ENCODE measurements at regions not wholly inside any gene's neighbourhood (a gene's known extent, or its start where the extent isn't known, plus 50 kb on each side); places are given as distances from the start of the nearest gene placed in this dataset.
A peak's percentile ranks its signal among the peaks of the same experiment; 100 is the strongest.

DNA sequence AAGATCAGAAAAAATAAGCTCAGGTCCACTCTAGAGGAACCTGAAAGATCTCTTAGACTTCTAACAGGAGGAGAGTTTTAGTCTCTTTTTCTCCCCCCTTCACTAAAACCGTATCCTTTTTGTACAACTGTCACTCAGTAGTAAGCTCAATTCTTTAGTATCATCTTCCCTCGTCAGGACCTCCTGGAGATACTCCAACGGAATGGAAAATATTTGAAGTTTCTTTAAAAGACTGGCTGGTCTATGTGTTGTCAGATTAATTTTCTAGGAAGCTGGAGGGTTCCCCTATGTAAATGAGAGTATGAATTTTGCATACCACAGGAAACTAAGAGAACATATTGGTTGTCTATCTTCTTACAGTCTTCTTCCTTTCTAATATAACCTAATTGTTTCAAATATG, 747.7 kb upstream of the CBLB start:
- DNase-seq (ENCODE audit: low spot score) = no peak

DNA sequence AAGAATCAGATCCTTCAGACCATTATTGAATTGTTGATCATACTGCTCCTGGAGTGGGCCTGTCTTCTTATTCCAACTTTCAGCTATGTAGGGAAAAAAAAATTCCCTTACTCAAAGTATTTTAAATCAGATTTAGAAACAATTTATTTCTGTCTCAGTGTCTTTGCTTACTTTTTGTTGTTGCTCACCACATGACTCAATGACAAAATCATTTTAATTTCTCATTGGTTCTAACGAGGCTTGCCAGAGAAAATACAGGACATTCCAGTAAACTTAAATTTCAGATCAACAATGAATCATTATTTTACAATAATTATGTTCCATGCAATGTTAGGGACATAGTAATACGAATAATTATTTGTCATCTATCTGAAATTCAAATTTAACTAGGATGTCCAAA, 748.5 kb upstream of the CBLB start:
- DNase-seq (ENCODE audit: low spot score) = no peak

DNA sequence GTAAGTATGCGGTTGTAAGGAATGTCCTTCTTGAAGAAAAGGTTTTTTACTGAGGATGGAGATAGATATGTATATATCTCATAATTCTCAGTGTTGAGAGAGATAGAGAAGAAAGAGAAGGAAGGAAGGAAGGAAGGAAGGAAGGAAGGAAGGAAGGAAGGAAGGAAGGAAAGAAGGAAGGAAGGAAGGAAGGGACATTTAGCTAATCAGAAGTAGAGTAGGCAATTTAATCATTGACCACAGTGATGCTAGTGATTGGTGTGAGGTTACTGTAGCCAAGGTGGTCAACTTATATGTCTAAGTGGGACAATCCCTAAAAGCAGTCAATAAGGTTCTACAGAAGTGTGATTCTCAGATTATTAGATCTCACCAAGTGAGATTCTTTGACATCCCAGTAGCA, 751.8 kb upstream of the CBLB start:
- no peak for DNase-seq (ENCODE audit: low spot score)

DNA sequence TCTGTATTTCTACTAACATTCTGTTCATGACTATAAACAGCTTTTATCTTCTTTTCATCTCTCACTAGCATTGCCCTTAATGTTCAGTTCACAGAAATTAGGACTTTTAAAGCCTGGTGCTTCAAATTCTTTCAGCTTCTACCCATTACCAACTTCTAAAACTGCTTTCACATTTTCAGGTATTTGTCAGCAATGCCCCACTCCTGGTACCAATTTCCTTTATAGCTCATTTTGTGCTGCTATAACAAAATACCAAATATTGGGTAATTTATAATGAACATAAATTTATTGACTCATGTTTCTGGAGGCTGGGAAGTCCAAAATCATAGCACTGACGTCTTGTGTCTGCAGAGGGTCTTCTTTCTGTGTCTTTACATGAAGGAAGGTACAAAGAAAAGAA, 753.1 kb upstream of the CCDC54 start:
- DNase-seq (ENCODE audit: low spot score) = no peak

DNA sequence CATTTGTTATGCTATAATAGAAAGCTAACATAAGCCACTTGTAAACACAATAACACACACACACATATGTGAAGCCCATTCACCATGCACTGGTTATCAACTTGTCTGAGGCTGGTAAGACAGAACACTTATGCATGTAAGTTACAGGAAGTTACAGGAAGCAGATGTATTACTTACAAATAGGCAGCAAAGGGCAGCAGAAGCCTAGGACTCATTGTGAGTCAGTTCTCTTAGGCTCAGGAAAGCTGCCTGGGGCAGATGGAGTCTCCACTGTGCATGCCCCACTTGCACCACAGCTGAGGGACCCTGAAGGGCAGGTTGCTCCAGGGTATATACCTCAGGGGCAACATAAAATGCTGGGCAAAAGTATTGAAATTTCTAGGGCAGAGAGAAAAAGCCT, 748.8 kb upstream of the CCDC54 start:
- peak; percentile 30 for DNase-seq (ENCODE audit: low spot score)

DNA sequence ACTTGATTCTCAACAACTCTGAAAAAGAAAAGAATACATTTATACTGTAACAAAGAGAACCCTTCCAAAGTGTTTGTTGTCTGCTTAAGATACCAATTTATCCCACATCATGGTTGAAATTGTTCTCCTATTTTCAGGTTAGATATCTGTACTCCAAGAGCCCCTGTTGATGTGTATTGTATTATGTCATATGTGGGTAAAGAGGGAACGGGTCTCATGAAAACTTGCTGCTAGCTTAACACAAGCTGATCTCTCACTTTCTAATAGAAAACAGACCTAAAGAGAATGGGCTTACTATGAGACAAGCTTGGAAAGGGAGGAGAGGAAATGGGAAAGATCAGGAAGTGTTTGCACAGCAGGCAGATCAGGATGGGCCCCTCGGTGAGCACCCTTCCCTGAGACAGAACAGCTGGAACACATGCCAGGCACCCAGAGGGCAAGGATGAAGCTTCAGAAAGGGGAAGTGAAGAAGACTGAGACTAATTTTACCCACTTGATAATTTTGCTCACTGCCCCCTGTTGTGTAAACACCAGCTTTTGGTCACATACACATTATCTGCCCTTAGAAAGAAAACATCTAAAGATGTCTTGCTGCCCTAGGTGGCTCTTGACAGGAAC, 747.9 kb upstream of the CCDC54 start:
- DNase-seq (ENCODE audit: low spot score) = no peak

DNA sequence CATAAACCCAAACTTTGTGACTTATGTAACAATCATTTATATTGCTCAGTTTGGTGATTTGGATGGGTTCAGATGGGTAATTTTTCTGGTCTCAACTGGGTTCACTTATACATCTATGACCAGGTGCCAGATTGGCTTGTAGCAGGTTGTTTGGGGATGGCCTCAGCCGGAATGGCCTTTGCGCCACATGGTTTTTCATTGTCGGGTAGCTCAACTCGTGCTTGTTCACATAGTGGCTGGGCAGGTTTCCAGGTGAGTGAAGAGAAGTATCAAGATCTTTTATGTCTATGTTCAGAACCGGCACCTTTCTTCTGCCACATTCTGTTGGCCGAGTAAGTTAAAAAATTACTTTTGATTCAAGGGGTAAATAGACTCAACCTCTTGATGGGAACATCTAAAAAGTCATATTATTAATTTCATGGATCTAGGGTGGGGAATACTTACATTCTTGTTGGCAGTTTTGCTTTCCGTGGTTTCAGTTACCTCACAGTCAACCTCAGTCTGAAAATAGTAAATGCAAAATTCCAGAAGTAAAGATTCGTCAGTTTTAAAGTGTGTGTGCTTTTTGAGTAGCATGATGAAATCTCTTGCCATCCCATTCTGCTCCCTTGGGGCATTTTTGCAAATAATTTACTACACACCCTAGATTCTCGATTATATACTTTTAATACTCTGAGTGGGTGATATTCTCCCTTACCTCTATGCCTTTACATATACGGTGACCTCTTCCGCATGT, 745.7 kb upstream of the CCDC54 start:
- DNase-seq (ENCODE audit: low spot score) = no peak

DNA sequence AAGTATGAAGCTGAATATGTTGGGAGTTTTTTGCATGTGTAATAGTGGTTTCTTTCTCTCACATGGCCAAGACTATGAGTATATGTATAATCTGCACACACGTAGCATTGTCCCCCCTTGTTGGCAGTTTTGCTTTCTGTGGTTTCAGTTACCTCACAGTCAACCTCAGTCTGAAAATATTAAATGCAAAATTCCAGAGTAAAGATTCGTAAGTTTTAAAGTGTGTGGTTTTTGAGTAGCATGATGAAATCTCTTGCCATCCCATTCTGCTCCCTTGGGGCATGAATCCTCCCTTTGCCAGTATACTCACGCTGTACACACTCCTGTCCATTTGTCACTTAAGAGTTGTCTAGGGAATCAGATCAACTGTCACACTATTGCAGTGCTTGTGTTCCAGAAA, 742.0 kb upstream of the CCDC54 start:
- DNase-seq (ENCODE audit: low spot score) = peak; percentile 63

DNA sequence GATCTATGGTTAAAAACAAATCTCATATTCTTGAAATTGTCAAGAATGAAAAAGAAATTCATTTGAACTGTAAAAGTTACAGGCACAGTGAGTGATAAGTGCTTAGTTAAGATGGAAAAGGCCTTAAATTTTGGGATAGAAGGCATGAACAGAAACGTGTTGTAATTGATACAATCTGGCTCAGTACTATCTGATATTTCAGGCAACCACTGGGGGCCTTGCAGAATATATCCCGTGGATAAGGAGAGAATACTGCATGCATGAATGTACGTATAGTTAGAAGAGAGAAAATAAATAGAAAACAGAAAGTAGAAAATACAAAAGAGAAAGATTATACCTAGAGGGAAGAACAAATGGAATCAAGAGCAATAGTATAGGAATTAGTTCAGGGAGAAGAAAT, 741.4 kb upstream of the CCDC54 start:
- DNase-seq (ENCODE audit: low spot score) = no peak

DNA sequence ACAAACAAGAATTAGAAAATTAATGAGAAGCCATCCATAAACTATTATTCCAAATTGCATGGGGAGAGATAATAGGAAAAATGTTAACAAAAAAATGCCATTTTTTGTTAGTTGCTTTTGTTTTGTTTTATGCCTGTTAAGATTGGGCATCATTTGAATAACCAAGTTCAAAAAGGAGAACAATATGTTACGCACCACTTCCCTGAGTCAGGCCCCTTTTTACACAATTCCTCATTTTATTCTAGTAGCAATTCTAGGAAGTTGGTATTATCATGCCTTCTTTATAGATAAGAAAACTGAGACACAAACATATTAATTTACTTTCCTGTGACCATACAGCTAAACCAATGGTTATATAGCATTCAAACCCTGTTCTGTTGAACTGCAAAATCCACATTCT, 736.9 kb upstream of the CCDC54 start:
- DNase-seq (ENCODE audit: low spot score) = no peak

DNA sequence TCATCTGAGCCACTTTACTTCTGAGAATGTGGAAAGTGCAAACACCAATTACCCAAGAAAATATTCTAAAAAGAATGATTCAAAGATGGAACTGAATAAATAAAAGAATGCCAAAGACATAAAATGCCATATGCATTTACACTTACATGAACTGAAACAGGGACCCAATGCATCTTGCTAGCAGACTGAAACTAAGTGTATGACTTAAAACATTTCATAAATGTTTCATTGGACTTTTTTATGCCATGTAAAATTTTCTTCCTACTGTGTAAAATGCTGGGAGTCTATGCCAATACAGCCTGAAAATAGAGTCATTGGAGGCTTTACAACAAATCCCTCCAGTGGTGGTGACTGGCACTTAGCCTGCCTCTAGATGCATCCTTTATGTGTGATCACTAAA, 735.1 kb upstream of the CCDC54 start:
- DNase-seq (ENCODE audit: low spot score) = no peak

DNA sequence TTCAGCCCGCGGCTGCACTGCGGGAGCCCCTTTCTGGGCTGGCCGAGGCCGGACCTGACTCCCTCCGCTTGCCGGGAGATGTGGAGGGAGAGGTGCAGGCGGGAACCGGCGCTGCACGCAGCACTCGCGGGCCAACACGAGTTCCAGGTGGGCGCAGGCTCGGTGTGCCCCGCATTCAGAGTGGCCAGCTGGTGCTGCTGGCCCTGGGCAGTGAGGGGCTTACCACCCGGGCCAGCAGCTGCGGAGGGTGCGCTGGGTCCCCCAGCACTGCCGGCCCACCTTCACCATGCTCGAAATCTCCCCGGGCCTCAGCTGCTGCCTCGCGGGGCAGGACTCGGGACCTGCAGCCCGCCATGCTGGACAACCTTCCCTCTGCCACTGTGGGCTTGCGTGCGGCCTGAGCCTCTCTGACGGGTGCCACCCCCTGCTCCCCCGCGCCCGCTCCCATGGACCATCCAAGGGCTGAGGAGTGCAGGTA, 733.5 kb upstream of the CCDC54 start:
- DNase-seq (ENCODE audit: low spot score) = no peak

DNA sequence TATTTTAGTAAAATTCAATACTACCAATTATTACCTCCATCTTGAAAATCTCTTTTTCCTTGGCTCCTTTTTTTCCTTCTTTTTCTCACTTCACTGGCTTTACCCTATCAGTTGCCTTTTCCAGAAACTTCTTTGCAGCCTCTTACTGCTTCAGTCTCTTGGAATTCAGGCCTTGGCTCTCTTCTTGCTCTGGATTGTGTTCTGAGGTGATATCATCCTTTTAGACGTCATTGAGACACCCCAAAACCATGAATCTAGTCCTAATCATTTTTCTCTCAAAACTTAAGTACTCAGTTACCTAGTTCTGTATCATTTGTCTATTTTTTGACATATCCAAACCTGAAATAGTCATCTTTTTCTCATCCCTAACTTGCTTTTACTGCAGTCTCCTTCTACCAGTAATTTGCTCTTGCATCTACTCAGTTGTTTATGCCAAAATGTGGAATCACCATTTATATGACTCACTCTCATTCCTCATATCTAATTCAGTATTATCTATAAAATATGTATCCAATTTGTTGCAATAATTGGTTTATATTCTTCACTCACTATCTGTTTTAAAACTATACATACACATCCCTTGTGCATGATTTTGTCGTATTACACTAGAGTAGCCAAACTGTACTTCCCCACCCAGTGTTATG, 703.2 kb upstream of the CCDC54 start:
- DNase-seq (ENCODE audit: low spot score) = no peak

DNA sequence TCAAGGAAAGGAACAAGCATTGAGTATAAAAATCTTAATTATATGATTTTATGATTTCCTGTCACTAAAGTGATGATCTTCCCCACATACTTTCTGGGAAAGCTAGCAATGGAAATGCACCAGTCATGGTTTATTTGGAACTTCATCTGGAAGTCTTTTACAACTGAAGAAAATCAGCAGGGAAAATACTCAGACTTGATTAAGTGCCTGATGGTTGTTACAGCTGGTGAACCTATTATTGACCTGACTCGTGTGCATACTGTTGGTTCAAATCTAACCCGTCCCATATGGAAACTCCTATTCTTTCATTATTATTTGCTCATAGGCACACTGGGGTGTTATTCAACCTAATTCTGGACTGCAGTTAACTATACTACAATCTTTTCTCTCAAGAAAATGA, 701.8 kb upstream of the CCDC54 start:
- DNase-seq (ENCODE audit: low spot score) = no peak

DNA sequence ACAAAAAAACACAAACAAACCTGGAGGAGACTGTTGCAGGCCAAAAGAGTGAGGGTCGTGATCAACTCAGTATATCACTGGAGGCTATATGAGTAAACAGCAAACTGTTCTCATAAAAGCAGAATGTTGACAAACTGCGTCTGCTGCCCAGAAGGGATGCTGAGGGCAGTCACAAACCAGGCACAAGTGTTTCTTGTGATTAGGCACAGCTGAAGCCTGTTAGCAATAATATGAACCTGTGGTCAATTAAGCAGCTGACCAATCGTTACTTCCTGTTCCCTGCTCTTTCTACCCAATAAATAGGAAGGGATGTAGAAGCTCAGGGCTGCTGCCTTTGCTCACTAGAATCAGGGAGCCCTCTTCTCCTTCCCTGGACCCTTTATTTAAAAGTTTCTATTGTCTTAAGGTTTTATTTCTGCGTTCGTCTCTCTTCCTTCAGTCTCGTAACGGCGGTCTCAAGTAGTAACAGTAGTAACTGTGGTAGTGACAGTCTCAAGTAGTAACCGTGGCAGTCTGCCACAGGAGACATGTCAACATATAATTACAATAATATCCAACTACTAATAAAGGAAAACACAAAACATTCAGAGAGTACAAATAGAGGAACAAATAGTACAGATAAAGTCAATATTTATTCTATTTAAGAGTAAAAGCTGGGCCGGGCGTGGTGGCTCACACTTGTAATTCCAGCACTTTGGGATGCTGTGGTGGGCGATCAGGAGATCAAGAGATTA, 698.4 kb upstream of the CCDC54 start:
- DNase-seq (ENCODE audit: low spot score) = no peak

DNA sequence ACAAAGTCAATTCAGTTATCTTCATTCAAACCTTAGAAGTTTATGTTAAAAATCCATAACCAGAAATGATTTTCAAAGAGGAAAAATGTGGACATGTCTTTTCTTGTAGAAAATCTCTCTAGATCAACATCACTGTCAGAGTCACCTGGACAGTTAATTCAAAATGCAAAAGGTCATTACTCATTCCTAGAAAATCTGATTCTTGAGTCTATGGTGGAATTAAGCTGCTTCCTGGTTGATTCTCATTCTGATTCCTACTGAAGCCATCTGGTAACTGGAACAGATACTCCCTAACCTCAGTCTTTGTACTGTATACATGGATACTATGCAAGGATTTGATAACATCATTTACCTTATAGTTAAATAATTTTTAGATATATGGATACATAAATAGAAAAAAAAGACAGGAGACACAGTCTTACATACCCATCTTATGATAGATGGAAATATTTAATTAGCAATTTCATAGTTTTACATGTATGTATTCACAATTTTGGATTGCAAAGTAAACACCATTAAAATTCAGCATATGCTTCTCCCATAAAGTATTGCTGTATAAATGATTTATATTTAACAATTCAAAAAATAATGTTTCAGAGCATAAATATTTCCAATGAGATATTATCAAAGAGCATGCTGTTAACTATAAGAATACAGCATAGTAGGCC, 693.2 kb upstream of the CCDC54 start:
- DNase-seq (ENCODE audit: low spot score) = no peak

DNA sequence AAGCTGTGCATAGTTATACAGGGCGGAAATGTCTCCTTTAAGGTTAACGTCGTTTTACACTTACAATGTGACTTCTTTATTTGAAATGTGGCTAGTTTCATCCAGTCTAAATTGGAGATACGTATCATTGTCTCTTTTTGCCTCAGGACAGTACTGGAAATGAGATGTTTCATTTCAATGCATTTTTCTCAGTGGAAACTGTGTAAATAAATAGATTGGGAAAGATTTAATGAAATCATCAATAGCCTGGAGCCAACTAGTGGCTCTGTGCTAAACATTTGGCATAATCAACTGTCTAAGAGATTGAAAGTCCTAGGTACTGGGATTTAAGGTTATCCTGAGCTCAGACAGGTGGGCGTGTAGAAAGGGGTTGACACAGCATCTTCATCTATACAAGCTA, 691.5 kb upstream of the CCDC54 start:
- DNase-seq (ENCODE audit: low spot score) = no peak

DNA sequence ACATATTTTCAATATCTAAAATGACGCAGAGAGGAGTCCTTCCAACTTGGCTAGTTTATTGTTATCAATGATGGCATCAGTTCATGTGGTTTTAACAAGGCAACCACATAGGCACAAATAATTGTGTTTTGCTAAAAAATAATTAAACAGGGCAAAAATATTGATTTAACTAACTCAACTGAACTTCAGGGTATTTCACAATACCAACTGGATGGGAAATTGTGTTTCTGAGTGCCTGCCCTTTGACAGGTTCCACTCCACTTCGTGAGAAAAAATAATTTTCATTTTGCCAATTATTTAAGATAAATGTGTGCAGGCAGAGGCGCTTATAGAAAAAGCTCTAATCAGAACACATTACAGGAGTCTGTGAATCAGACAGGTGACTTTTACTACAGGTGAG, 689.3 kb upstream of the CCDC54 start:
- no peak for DNase-seq (ENCODE audit: low spot score)

DNA sequence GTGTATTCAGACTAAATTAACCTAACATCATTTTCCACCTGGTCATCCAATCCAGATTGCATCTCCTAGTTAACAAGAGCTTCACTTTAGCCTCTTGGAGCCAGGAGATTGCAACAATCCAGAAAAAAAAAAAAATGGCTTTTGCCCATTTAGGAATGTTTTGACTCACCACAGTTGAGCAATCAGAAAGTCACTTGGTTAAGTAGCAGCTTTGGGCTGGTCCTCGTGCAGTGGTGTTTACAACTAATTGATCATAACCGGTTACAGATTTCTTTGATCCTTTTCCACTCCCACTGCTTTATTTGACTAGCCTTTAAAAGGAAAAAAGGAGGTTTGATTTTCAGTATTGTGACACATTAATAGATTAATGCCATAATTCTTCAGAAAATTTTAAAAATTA, 688.8 kb upstream of the CCDC54 start:
- peak; percentile 84 for DNase-seq (ENCODE audit: low spot score)

DNA sequence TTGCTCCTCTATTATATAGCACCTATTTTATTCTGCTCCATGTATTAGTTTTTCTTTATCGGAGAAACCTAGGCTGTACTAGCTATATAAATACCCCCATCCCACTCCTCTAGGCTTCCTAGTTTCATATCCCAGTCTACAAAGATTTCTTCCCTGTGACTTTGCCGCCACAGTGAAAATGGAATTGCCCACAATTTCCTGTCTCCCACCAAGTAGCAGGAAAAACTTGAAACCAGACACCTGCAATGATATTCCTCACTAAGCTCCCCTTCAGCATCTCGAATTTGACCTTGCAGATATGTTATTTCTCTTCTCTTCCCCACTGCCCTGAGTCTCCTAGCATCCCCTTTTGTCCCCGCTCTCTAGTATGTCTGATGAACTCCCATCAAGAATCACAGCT, 685.8 kb upstream of the CCDC54 start:
- DNase-seq (ENCODE audit: low spot score) = no peak

DNA sequence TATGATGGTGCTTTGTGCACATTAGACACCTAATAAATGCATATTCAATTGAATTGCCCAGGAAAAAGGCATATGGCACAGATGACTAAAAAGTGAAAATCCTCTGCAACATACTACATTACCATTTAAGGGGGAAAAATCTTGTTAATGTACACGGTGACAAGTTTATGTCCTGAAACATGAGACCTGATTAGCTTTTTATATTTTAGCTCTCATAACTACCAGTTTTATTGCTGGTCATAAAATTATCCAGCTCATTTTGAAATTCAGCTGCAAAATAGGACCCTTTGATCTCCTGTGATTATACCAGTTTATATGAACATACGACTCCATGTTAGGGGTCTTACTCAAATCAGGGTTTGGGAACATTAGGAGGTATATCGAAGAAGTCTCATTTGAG, 684.6 kb upstream of the CCDC54 start:
- no peak for DNase-seq (ENCODE audit: low spot score)

DNA sequence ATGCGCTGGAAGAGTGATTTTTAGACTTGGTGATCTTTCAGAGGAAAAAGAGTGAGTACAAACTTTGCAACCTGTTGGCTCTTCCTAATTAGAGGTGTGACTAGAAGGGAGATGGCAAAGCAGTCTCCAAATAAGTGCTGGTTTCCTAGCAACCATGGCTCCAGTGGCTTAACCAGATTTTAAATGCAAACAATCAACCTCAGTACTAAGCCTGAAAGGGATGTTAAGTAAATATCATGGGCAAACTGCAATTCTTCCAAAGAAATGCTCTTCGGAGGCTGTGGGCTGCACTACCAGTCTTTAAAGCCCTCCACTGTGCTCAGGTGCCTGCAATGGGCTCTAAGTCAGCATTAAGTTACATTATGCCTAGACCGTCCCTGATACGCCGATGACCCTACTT, 678.1 kb upstream of the CCDC54 start:
- DNase-seq (ENCODE audit: low spot score) = no peak
